Coronary artery (tissue), 2 donors: ENCODE measurements at regions not wholly inside any gene's neighbourhood (a gene's known extent, or its start where the extent isn't known, plus 50 kb on each side); places are given as distances from the start of the nearest gene placed in this dataset.
"Not testable (repeated sequence)": the region's sequence is repeated elsewhere in the genome, so short reads cannot be mapped to it uniquely, and the experiment has no call there.

Experiments used
- DNase-seq: peaks from one replicate; pipeline ENCODE4 v3.0.0-alpha.2; 2017; ENCODE audit warnings: low spot score
- H3K27ac ChIP-seq, 2 donors: fragments of 200-600 bp; sonication (generic); one replicate each; pipeline ENCODE4 v1.5.1; 2016 to 2019
- H3K4me3 ChIP-seq: fragments of 200-600 bp; sonication (generic); 2 replicates; pipeline ENCODE4 v1.5.1; 2016; ENCODE audit warnings: mild to moderate bottlenecking, moderate library complexity
- CTCF ChIP-seq: fragments of 200-600 bp; sonication (generic); IDR thresholded peaks from one replicate; pipeline ENCODE4 v1.5.1; 2019; ENCODE audit warnings: antibody characterized with exemption

GRCh38 chr12:114064497-114064896 lies 98.4 kb upstream of the RBM19 start:
- no peak for DNase-seq
- Histone ChIP-seq H3K4me3 (no peak overlapping the region), H3K27ac (no peak overlapping the region)
- no peak for TF ChIP-seq CTCF

- not testable (repeated sequence) for H3K27ac ChIP-seq, H3K4me3 ChIP-seq, DNase-seq
These were observed 97.9 kb upstream of the RBM19 start for GRCh38 chr12:114064034-114064433.

GRCh38 chr12:114063435-114063834 lies 97.3 kb upstream of the RBM19 start:
- no peak for TF ChIP-seq CTCF
- Histone ChIP-seq H3K27ac (no peak overlapping the region), H3K4me3 (no peak overlapping the region)
- no peak for DNase-seq

- not testable (repeated sequence) for H3K27ac ChIP-seq, H3K4me3 ChIP-seq, DNase-seq
These were observed 90.2 kb upstream of the RBM19 start for GRCh38 chr12:114056351-114056750.

- TF ChIP-seq CTCF, result no peak
- no peak for DNase-seq
- Histone ChIP-seq H3K4me3 (no peak overlapping the region), H3K27ac (no peak overlapping the region)
These were observed 88.9 kb upstream of the RBM19 start for GRCh38 chr12:114054982-114055381.

GRCh38 chr12:114046236-114046998 lies 80.3 kb upstream of the RBM19 start:
- no peak for DNase-seq
- TF ChIP-seq CTCF, result no peak

GRCh38 chr12:114045349-114045748 lies 79.2 kb upstream of the RBM19 start:
- no peak overlapping the region for H3K4me3 ChIP-seq
- no peak overlapping the region for H3K27ac ChIP-seq
- TF ChIP-seq CTCF, result no peak
- DNase-seq, result no peak

More at GRCh38 chr12:114046236-114046998, 80.3 kb upstream of the RBM19 start:
- H3K4me3 ChIP-seq, result no peak overlapping the region
- no peak overlapping the region for H3K27ac ChIP-seq

GRCh38 chr12:114041590-114041989 lies 75.5 kb upstream of the RBM19 start:
- no peak for TF ChIP-seq CTCF
- no peak for DNase-seq
- no peak overlapping the region for H3K4me3 ChIP-seq
- no peak overlapping the region for H3K27ac ChIP-seq
